Peyer's patch (tissue), 4 donors: ENCODE measurements at regions not wholly inside any gene's neighbourhood (a gene's known extent, or its start where the extent isn't known, plus 50 kb on each side); places are given as distances from the start of the nearest gene placed in this dataset.

ENCODE experiments used
- POLR2A ChIP-seq, 2 donors: fragments of 450-650 bp; IDR thresholded peaks; one replicate each; pipeline ENCODE4 v1.5.1; 2017; ENCODE audit warnings: antibody characterized with exemption in 2 of 2, mild to moderate bottlenecking in 2 of 2, moderate library complexity in 2 of 2
- TF ChIP-seq, protein P1 (sequence below), 6 experiments: fragments of 450-650 bp in 4 of 6; fragments of 200-600 bp in 2 of 6; sonication (generic) in 1 of 6; IDR thresholded peaks; one replicate each; pipeline ENCODE4 v1.5.1; 2017 to 2019; ENCODE audit warnings: antibody characterized with exemption in 6 of 6, mild to moderate bottlenecking in 3 of 6, moderate library complexity in 1 of 6

DNA sequence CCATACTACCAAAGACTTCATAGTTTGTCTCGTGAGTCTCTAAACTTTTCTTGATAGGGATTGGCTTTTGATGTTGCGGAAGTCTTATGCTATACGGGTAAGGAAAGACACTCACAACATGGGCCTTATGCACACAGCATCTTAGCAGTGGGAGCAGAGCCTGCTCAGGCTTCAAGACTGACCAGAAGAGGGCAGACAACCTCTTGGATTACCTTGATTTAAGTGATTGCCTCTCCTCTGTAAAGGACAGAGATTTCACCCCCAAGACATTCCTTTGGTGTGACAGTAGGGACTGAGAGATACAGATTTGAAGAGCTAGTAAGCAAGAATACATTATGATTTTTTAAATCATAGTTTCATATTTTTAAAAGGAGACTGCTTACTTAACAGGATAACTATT, 71.0 kb upstream of the SAMD3 start:
- TF ChIP-seq, protein P1, sequence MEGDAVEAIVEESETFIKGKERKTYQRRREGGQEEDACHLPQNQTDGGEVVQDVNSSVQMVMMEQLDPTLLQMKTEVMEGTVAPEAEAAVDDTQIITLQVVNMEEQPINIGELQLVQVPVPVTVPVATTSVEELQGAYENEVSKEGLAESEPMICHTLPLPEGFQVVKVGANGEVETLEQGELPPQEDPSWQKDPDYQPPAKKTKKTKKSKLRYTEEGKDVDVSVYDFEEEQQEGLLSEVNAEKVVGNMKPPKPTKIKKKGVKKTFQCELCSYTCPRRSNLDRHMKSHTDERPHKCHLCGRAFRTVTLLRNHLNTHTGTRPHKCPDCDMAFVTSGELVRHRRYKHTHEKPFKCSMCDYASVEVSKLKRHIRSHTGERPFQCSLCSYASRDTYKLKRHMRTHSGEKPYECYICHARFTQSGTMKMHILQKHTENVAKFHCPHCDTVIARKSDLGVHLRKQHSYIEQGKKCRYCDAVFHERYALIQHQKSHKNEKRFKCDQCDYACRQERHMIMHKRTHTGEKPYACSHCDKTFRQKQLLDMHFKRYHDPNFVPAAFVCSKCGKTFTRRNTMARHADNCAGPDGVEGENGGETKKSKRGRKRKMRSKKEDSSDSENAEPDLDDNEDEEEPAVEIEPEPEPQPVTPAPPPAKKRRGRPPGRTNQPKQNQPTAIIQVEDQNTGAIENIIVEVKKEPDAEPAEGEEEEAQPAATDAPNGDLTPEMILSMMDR (IDR thresholded peaks at IDR 0.05), result peak in 4 of 6 experiments; percentile 25 to 35 (median 33)
- no peak for TF ChIP-seq POLR2A (IDR thresholded peaks at IDR 0.05)
